Stimulated activated CD4-positive, alpha-beta T cell treated with anti-CD3 and anti-CD28 coated beads, TNF-alpha, amount 100 ng/mL, for 48 hours (primary cell): ENCODE measurements at regions not wholly inside any gene's neighbourhood (a gene's known extent, or its start where the extent isn't known, plus 50 kb on each side); places are given as distances from the start of the nearest gene placed in this dataset.

Experiments
- DNase-seq, 3 donors: peaks; one replicate each; pipeline ENCODE4 v3.0.0-alpha.2; 2020; ENCODE audit warnings: low read depth in 3 of 3

- no peak for DNase-seq
These were observed 78.1 kb downstream of the ASB9 start for GRCh38 chrX:15191830-15192229.

GRCh38 chrX:15188039-15188438 lies 81.8 kb downstream of the ASB9 start:
- DNase-seq, result no peak

GRCh38 chrX:15177316-15177715 lies 92.6 kb downstream of the ASB9 start:
- DNase-seq, result no peak

- DNase-seq, result no peak
These were observed 96.5 kb downstream of the ASB9 start for GRCh38 chrX:15173411-15173810.

GRCh38 chrX:15170927-15171326 lies 99.0 kb downstream of the ASB9 start:
- DNase-seq, result no peak

- DNase-seq, result no peak
These were observed 102.1 kb downstream of the ASB9 start for GRCh38 chrX:15167826-15168225.

- DNase-seq, result no peak
These were observed 104.1 kb downstream of the ASB9 start for GRCh38 chrX:15165832-15166231.

GRCh38 chrX:15163131-15163530 lies 106.8 kb downstream of the ASB9 start:
- no peak for DNase-seq

GRCh38 chrX:15160558-15161095 lies 109.3 kb downstream of the ASB9 start:
- DNase-seq, result no peak

GRCh38 chrX:15158736-15159406 lies 111.0 kb downstream of the ASB9 start:
- DNase-seq, result no peak

GRCh38 chrX:15158350-15158735 lies 111.5 kb downstream of the ASB9 start:
- no peak for DNase-seq

GRCh38 chrX:15157624-15158023 lies 112.3 kb downstream of the ASB9 start:
- DNase-seq, result no peak

- no peak for DNase-seq
These were observed 118.4 kb downstream of the ASB9 start for GRCh38 chrX:15151267-15152186.

- no peak for DNase-seq
These were observed 119.3 kb downstream of the ASB9 start for GRCh38 chrX:15150586-15150985.

GRCh38 chrX:15146515-15146914 lies 123.4 kb downstream of the ASB9 start:
- peak in 1 of 3 donors; percentile 38 for DNase-seq

- no peak for DNase-seq
These were observed 126.1 kb downstream of the ASB9 start for GRCh38 chrX:15143825-15144121.

- DNase-seq, result peak in 1 of 3 donors; percentile 61
These were observed 126.6 kb downstream of the ASB9 start for GRCh38 chrX:15143050-15143824.

- DNase-seq, result no peak
These were observed 127.7 kb downstream of the ASB9 start for GRCh38 chrX:15142084-15142715.

GRCh38 chrX:15136795-15137194 lies 133.1 kb downstream of the ASB9 start:
- no peak for DNase-seq

- DNase-seq, result no peak
These were observed 140.5 kb downstream of the ASB9 start for GRCh38 chrX:15129412-15129811.

- no peak for DNase-seq
These were observed 141.0 kb downstream of the ASB9 start for GRCh38 chrX:15128861-15129260.

GRCh38 chrX:15127010-15127409 lies 142.9 kb downstream of the ASB9 start:
- DNase-seq, result no peak
